ENCODE measurements at regions not wholly inside any gene's neighbourhood (a gene's known extent, or its start where the extent isn't known, plus 50 kb on each side); places are given as distances from the start of the nearest gene placed in this dataset.
A peak's percentile ranks its signal among the peaks of the same experiment; 100 is the strongest.

- Histone ChIP-seq H3K79me1 (ENCODE audit: low read length) (no peaks in the 10 kb centered on the region), H3K36me3 (ENCODE audit: control insufficient read depth, insufficient read depth, low read length) (no peaks in the 10 kb centered on the region), H3K4me2 (ENCODE audit: low read length) (no peak overlapping the region), H3K18ac (ENCODE audit: low read length) (no peak overlapping the region), H3K4me1 (ENCODE audit: control insufficient read depth, low read depth, low read length) (no peaks in the 10 kb centered on the region), H3K9ac (ENCODE audit: low read length) (no peak overlapping the region), H2BK5ac (ENCODE audit: low read length) (no peak overlapping the region), H3K79me2 (ENCODE audit: control insufficient read depth, insufficient read depth, low read length) (no peaks in the 10 kb centered on the region), H3K56ac (ENCODE audit: low read length) (no peak overlapping the region), H3K4ac (ENCODE audit: low read depth, low read length) (no peak overlapping the region), H4K5ac (ENCODE audit: low read length) (no peak overlapping the region), H2BK15ac (replicated peaks; ENCODE audit: low read depth) (no peak overlapping the region), H3K23ac (ENCODE audit: low read length) (no peak overlapping the region), H4K8ac (ENCODE audit: low read depth, low read length) (no peak overlapping the region), H2AK5ac (ENCODE audit: low read length) (no peak overlapping the region), H2BK120ac (ENCODE audit: low read depth, low read length) (no peak overlapping the region), H3K27me3 (ENCODE audit: insufficient read depth, low read length, poor library complexity) (no peaks in the 10 kb centered on the region), H3K4me3 (ENCODE audit: low read length) (no peak overlapping the region), H3K27ac (ENCODE audit: low read depth, low read length) (no peak overlapping the region)
- no peak for DNase-seq
- no CpG with 5 or more reads among the region's 11 CpGs for WGBS (ENCODE audit: extremely low coverage, insufficient coverage, low lambda C conversion rate)
These were observed 145.8 kb downstream of the CYLD start for GRCh38 chr16:50887500-50888298.

- Histone ChIP-seq H3K18ac (ENCODE audit: low read length) (no peak overlapping the region), H3K4me1 (ENCODE audit: control insufficient read depth, low read depth, low read length) (peaks cover 2% of the 10 kb centered on the region), H3K4me2 (ENCODE audit: low read length) (no peak overlapping the region), H3K79me2 (ENCODE audit: control insufficient read depth, insufficient read depth, low read length) (no peaks in the 10 kb centered on the region), H3K56ac (ENCODE audit: low read length) (no peak overlapping the region), H4K5ac (ENCODE audit: low read length) (no peak overlapping the region), H3K23ac (ENCODE audit: low read length) (no peak overlapping the region), H2AK5ac (ENCODE audit: low read length) (no peak overlapping the region), H3K4me3 (ENCODE audit: low read length) (no peak overlapping the region), H3K27me3 (ENCODE audit: insufficient read depth, low read length, poor library complexity) (no peaks in the 10 kb centered on the region), H3K36me3 (ENCODE audit: control insufficient read depth, insufficient read depth, low read length) (no peaks in the 10 kb centered on the region), H3K27ac (ENCODE audit: low read depth, low read length) (no peak overlapping the region), H2BK15ac (replicated peaks; ENCODE audit: low read depth) (no peak overlapping the region), H2BK120ac (ENCODE audit: low read depth, low read length) (no peak overlapping the region), H2BK5ac (ENCODE audit: low read length) (no peak overlapping the region), H3K9ac (ENCODE audit: low read length) (no peak overlapping the region), H4K8ac (ENCODE audit: low read depth, low read length) (no peak overlapping the region), H3K79me1 (ENCODE audit: low read length) (no peaks in the 10 kb centered on the region), H3K4ac (ENCODE audit: low read depth, low read length) (no peak overlapping the region)
- WGBS (ENCODE audit: extremely low coverage, insufficient coverage, low lambda C conversion rate): no CpG with 5 or more reads among the region's 22 CpGs
- peak; percentile 55 for DNase-seq
These were observed 142.4 kb downstream of the CYLD start for GRCh38 chr16:50884066-50884860.

GRCh38 chr16:50881956-50882355 lies 140.1 kb downstream of the CYLD start:
- Histone ChIP-seq H3K56ac (ENCODE audit: low read length) (no peak overlapping the region), H3K4me1 (ENCODE audit: control insufficient read depth, low read depth, low read length) (peaks cover 2% of the 10 kb centered on the region), H3K36me3 (ENCODE audit: control insufficient read depth, insufficient read depth, low read length) (no peaks in the 10 kb centered on the region), H4K5ac (ENCODE audit: low read length) (no peak overlapping the region), H3K4me2 (ENCODE audit: low read length) (no peak overlapping the region), H3K27me3 (ENCODE audit: insufficient read depth, low read length, poor library complexity) (no peaks in the 10 kb centered on the region), H4K8ac (ENCODE audit: low read depth, low read length) (no peak overlapping the region), H2BK5ac (ENCODE audit: low read length) (no peak overlapping the region), H2BK120ac (ENCODE audit: low read depth, low read length) (no peak overlapping the region), H2AK5ac (ENCODE audit: low read length) (no peak overlapping the region), H3K79me1 (ENCODE audit: low read length) (no peaks in the 10 kb centered on the region), H3K23ac (ENCODE audit: low read length) (no peak overlapping the region), H3K9ac (ENCODE audit: low read length) (no peak overlapping the region), H2BK15ac (replicated peaks; ENCODE audit: low read depth) (no peak overlapping the region), H3K4me3 (ENCODE audit: low read length) (no peak overlapping the region), H3K79me2 (ENCODE audit: control insufficient read depth, insufficient read depth, low read length) (no peaks in the 10 kb centered on the region), H3K27ac (ENCODE audit: low read depth, low read length) (no peak overlapping the region), H3K18ac (ENCODE audit: low read length) (no peak overlapping the region), H3K4ac (ENCODE audit: low read depth, low read length) (no peak overlapping the region)
- WGBS (ENCODE audit: extremely low coverage, insufficient coverage, low lambda C conversion rate): no CpG with 5 or more reads among the region's 9 CpGs
- no peak for DNase-seq

GRCh38 chr16:50881331-50881830 lies 139.5 kb downstream of the CYLD start:
- H3K4me3 ChIP-seq (ENCODE audit: low read length): no peak overlapping the region
- H4K5ac ChIP-seq (ENCODE audit: low read length): no peak overlapping the region
- no peak overlapping the region for H2AK5ac ChIP-seq (ENCODE audit: low read length)
- H2BK120ac ChIP-seq (ENCODE audit: low read depth, low read length): no peak overlapping the region
- H3K4me2 ChIP-seq (ENCODE audit: low read length): no peak overlapping the region
- no peaks in the 10 kb centered on the region for H3K36me3 ChIP-seq (ENCODE audit: control insufficient read depth, insufficient read depth, low read length)
- H2BK5ac ChIP-seq (ENCODE audit: low read length): no peak overlapping the region
- H3K4me1 ChIP-seq (ENCODE audit: control insufficient read depth, low read depth, low read length): peaks cover 2% of the 10 kb centered on the region
- H2BK15ac ChIP-seq (replicated peaks; ENCODE audit: low read depth): no peak overlapping the region
- WGBS (ENCODE audit: extremely low coverage, insufficient coverage, low lambda C conversion rate): no CpG with 5 or more reads among the region's 7 CpGs
- no peak overlapping the region for H3K56ac ChIP-seq (ENCODE audit: low read length)
- H3K4ac ChIP-seq (ENCODE audit: low read depth, low read length): no peak overlapping the region
- no peak overlapping the region for H3K9ac ChIP-seq (ENCODE audit: low read length)
- no peaks in the 10 kb centered on the region for H3K27me3 ChIP-seq (ENCODE audit: insufficient read depth, low read length, poor library complexity)
- H3K79me1 ChIP-seq (ENCODE audit: low read length): no peaks in the 10 kb centered on the region
- H3K18ac ChIP-seq (ENCODE audit: low read length): no peak overlapping the region
- DNase-seq: peak; percentile 66
- H3K79me2 ChIP-seq (ENCODE audit: control insufficient read depth, insufficient read depth, low read length): no peaks in the 10 kb centered on the region
- no peak overlapping the region for H3K23ac ChIP-seq (ENCODE audit: low read length)
- H3K27ac ChIP-seq (ENCODE audit: low read depth, low read length): no peak overlapping the region
- no peak overlapping the region for H4K8ac ChIP-seq (ENCODE audit: low read depth, low read length)

GRCh38 chr16:50880926-50881325 lies 139.0 kb downstream of the CYLD start:
- Histone ChIP-seq H3K18ac (ENCODE audit: low read length) (no peak overlapping the region), H3K36me3 (ENCODE audit: control insufficient read depth, insufficient read depth, low read length) (no peaks in the 10 kb centered on the region), H3K4me3 (ENCODE audit: low read length) (no peak overlapping the region), H3K4me2 (ENCODE audit: low read length) (no peak overlapping the region), H4K8ac (ENCODE audit: low read depth, low read length) (no peak overlapping the region), H3K9ac (ENCODE audit: low read length) (no peak overlapping the region), H4K5ac (ENCODE audit: low read length) (no peak overlapping the region), H3K79me2 (ENCODE audit: control insufficient read depth, insufficient read depth, low read length) (no peaks in the 10 kb centered on the region), H3K4me1 (ENCODE audit: control insufficient read depth, low read depth, low read length) (peaks cover 2% of the 10 kb centered on the region), H3K27me3 (ENCODE audit: insufficient read depth, low read length, poor library complexity) (no peaks in the 10 kb centered on the region), H3K56ac (ENCODE audit: low read length) (no peak overlapping the region), H2BK15ac (replicated peaks; ENCODE audit: low read depth) (no peak overlapping the region), H3K4ac (ENCODE audit: low read depth, low read length) (no peak overlapping the region), H2BK5ac (ENCODE audit: low read length) (no peak overlapping the region), H2AK5ac (ENCODE audit: low read length) (no peak overlapping the region), H3K79me1 (ENCODE audit: low read length) (no peaks in the 10 kb centered on the region), H2BK120ac (ENCODE audit: low read depth, low read length) (no peak overlapping the region), H3K23ac (ENCODE audit: low read length) (no peak overlapping the region), H3K27ac (ENCODE audit: low read depth, low read length) (no peak overlapping the region)
- no CpG with 5 or more reads among the region's 3 CpGs for WGBS (ENCODE audit: extremely low coverage, insufficient coverage, low lambda C conversion rate)
- no peak for DNase-seq
